ENCODE measurements at regions not wholly inside any gene's neighbourhood (a gene's known extent, or its start where the extent isn't known, plus 50 kb on each side); places are given as distances from the start of the nearest gene placed in this dataset.

DNA sequence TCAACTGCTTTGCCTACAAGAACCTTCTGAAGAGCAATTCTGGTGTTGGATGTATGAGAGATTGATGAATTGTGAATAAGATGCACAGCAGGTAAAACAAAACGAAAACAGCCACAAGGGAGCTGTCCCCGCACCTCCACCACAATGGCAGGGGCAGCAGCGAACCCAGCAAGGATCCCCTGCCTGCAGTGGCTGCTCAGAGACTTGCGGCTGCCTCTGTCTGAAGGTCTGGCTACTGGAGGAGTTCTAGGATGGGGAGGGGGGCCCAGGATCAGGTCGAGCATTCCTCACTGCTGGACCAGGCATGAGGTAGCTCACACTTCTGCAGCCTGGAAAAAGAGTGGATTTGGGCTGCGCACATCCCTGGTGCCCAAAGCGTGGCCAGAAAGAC is 523.5 kb downstream of the CDH26 start (continued):
- no peak for TF ChIP-seq PHF8 (IDR thresholded peaks at IDR 0.05; ENCODE audit: borderline replicate concordance, low read depth)

DNA sequence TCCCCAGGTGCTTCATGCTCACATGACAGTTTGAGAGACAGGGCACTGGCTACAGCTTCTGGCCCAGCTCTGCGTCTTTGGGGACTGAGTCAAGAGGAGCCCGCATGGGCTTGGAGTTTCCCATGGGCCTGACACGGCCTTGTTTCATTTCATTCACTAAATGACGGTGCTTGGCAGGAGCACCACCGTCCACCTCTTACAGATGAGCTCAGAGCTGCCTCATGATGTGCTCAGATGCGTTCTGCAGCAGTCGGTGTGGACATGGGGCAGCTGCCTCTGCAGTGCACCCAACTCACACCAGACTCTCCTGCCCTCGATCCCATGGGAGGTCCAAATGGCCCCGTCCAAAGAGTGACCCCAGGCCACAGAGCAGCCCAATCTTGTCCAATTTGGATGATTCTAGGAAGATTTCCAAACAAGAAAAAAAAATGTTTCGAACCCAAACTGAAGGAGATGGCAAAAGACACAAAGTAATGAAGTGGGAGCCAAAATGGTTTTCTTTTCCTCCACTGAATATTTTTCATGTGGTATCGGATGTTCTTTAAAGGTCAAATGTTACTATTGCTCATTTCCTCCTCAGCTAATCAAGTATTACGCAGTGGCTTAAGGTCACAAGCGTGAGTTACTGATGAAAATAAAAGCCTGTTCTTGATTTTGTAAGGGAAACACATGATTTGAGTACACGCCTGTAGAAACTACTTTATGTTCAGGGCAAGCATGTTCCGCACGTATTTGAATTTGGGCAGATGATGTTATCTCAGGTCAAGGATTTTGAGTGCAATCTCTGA is 524.2 kb downstream of the CDH26 start:
- POLR2A ChIA-PET = no interaction called here
- no peaks in the 10 kb centered on the region for H3K9me3 ChIP-seq
- no peaks in the 10 kb centered on the region for H3K4me1 ChIP-seq
- no peak overlapping the region for H3K27ac ChIP-seq
- H3K4me2 ChIP-seq = no peak overlapping the region
- no peak for ATAC-seq
- CTCF ChIA-PET = no interaction called here
- no peak overlapping the region for H3K4me3 ChIP-seq
- WGBS (ENCODE audit: missing lambda C conversion rate) = 21% methylated on average over 16 of the region's 16 CpGs
- FAIRE-seq = no peak
- no peak for DNase-seq (ENCODE audit: low read depth in 1 of 2, low spot score in 1 of 2)
- no peak for TF ChIP-seq RNF2 (IDR thresholded peaks at IDR 0.05; ENCODE audit: borderline replicate concordance, low read depth)
- TF ChIP-seq, protein P1, sequence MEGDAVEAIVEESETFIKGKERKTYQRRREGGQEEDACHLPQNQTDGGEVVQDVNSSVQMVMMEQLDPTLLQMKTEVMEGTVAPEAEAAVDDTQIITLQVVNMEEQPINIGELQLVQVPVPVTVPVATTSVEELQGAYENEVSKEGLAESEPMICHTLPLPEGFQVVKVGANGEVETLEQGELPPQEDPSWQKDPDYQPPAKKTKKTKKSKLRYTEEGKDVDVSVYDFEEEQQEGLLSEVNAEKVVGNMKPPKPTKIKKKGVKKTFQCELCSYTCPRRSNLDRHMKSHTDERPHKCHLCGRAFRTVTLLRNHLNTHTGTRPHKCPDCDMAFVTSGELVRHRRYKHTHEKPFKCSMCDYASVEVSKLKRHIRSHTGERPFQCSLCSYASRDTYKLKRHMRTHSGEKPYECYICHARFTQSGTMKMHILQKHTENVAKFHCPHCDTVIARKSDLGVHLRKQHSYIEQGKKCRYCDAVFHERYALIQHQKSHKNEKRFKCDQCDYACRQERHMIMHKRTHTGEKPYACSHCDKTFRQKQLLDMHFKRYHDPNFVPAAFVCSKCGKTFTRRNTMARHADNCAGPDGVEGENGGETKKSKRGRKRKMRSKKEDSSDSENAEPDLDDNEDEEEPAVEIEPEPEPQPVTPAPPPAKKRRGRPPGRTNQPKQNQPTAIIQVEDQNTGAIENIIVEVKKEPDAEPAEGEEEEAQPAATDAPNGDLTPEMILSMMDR (IDR thresholded peaks at IDR 0.05) = no peak
- TF ChIP-seq CEBPB (IDR thresholded peaks at IDR 0.05) = no peak
- no peak for TF ChIP-seq FOXS1 (CRISPR knock-in tag; IDR thresholded peaks at IDR 0.05)
- TF ChIP-seq JUN (IDR thresholded peaks at IDR 0.05) = no peak
- no peak for TF ChIP-seq SMC3 (IDR thresholded peaks at IDR 0.05)
- TF ChIP-seq, protein P2, sequence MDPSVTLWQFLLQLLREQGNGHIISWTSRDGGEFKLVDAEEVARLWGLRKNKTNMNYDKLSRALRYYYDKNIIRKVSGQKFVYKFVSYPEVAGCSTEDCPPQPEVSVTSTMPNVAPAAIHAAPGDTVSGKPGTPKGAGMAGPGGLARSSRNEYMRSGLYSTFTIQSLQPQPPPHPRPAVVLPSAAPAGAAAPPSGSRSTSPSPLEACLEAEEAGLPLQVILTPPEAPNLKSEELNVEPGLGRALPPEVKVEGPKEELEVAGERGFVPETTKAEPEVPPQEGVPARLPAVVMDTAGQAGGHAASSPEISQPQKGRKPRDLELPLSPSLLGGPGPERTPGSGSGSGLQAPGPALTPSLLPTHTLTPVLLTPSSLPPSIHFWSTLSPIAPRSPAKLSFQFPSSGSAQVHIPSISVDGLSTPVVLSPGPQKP (IDR thresholded peaks at IDR 0.05; ENCODE audit: low read depth, low read length) = no peak

DNA sequence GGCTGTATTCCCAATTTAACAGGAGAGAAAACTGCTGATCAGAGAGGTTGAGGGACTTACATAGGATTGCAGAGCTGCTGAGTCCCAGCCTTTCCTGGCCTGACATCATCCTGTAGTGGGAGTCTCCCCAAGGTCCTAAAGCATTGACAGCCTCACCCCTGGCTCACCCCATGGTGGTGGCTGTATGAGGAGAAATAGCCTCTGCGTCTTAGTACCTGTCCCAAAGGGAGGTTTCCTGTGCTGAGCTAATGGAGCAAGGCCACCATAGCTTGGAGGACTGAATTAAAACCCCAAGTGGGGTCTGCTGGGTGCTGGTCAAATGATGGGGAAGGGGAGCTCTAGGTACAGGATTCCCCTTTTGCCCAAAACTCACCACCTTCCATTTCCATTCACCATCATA is 525.1 kb downstream of the CDH26 start:
- ChIA-PET CTCF (no interaction called here), POLR2A (no interaction called here)
- Histone ChIP-seq H3K9me3 (no peaks in the 10 kb centered on the region), H3K27ac (no peak overlapping the region), H3K4me2 (no peak overlapping the region), H3K4me3 (no peak overlapping the region), H3K4me1 (no peaks in the 10 kb centered on the region)
- DNase-seq (ENCODE audit: low read depth in 1 of 2, low spot score in 1 of 2) (no peak), FAIRE-seq (no peak), ATAC-seq (no peak)
- WGBS (ENCODE audit: missing lambda C conversion rate) = 0% methylated on average over 1 of the region's 1 CpG
- TF ChIP-seq SMC3 (IDR thresholded peaks at IDR 0.05) (no peak), HDAC2 (IDR thresholded peaks at IDR 0.05) (no peak), MAFK (IDR thresholded peaks at IDR 0.05; ENCODE audit: partially characterized antibody) (no peak), CBX8 (IDR thresholded peaks at IDR 0.05) (no peak)
- TF ChIP-seq, protein P3, sequence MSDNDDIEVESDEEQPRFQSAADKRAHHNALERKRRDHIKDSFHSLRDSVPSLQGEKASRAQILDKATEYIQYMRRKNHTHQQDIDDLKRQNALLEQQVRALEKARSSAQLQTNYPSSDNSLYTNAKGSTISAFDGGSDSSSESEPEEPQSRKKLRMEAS (IDR thresholded peaks at IDR 0.05) = no peak

DNA sequence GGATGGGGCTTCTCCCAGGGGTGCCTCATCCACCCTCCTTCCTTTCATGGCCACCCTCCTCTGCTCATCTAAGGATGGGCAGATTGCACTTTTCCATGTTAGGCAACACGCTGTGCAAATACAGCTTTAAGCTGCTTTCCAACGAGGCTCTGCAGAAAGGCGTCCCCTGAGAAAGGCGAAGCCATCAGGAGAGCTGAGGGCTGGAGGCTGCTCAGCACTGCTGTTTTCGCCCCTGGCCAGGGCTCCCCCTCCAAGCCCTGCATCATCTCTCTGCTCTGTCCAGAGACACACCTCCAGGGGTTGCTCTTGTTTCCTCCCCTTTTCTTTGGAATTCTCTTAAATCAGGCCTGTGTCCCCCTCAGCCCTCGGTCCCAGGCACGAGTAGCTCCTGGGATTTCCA is 526.1 kb downstream of the CDH26 start:
- TF ChIP-seq HOXA7 (CRISPR knock-in tag; IDR thresholded peaks at IDR 0.05) (no peak), GATA3 (IDR thresholded peaks at IDR 0.05; ENCODE audit: borderline replicate concordance) (no peak), TP53 (CRISPR knock-in tag; IDR thresholded peaks at IDR 0.05) (no peak), MAFK (IDR thresholded peaks at IDR 0.05; ENCODE audit: partially characterized antibody) (no peak), EHMT2 (IDR thresholded peaks at IDR 0.05; ENCODE audit: low read depth) (no peak), FOSB (CRISPR knock-in tag; IDR thresholded peaks at IDR 0.05) (no peak), HEYL (CRISPR knock-in tag; IDR thresholded peaks at IDR 0.05) (no peak), RARB (CRISPR knock-in tag; IDR thresholded peaks at IDR 0.05) (no peak), EP300 (IDR thresholded peaks at IDR 0.05) (no peak)
- TF ChIP-seq, protein P4, sequence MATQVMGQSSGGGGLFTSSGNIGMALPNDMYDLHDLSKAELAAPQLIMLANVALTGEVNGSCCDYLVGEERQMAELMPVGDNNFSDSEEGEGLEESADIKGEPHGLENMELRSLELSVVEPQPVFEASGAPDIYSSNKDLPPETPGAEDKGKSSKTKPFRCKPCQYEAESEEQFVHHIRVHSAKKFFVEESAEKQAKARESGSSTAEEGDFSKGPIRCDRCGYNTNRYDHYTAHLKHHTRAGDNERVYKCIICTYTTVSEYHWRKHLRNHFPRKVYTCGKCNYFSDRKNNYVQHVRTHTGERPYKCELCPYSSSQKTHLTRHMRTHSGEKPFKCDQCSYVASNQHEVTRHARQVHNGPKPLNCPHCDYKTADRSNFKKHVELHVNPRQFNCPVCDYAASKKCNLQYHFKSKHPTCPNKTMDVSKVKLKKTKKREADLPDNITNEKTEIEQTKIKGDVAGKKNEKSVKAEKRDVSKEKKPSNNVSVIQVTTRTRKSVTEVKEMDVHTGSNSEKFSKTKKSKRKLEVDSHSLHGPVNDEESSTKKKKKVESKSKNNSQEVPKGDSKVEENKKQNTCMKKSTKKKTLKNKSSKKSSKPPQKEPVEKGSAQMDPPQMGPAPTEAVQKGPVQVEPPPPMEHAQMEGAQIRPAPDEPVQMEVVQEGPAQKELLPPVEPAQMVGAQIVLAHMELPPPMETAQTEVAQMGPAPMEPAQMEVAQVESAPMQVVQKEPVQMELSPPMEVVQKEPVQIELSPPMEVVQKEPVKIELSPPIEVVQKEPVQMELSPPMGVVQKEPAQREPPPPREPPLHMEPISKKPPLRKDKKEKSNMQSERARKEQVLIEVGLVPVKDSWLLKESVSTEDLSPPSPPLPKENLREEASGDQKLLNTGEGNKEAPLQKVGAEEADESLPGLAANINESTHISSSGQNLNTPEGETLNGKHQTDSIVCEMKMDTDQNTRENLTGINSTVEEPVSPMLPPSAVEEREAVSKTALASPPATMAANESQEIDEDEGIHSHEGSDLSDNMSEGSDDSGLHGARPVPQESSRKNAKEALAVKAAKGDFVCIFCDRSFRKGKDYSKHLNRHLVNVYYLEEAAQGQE (IDR thresholded peaks at IDR 0.05) = no peak
- FAIRE-seq (no peak), ATAC-seq (no peak), DNase-seq (ENCODE audit: low read depth in 1 of 2, low spot score in 1 of 2) (no peak)
- ChIA-PET POLR2A (no interaction called here), CTCF (interaction anchor here (0.9 kb wide), 1 partner anchor 9 kb away, joined by 3 read pairs; no protein-coding TSS in a partner anchor)
- no peak overlapping the region for H3K27ac ChIP-seq
- H3K9me3 ChIP-seq = no peaks in the 10 kb centered on the region
- no peak overlapping the region for H3K4me2 ChIP-seq
- H3K4me3 ChIP-seq = no peak overlapping the region
- WGBS (ENCODE audit: missing lambda C conversion rate) = 2% methylated on average over 7 of the region's 7 CpGs
- H3K4me1 ChIP-seq = no peaks in the 10 kb centered on the region
